AG04449 (cell line): ENCODE measurements at regions not wholly inside any gene's neighbourhood (a gene's known extent, or its start where the extent isn't known, plus 50 kb on each side); places are given as distances from the start of the nearest gene placed in this dataset.

Source experiments
- CTCF ChIA-PET: fragments of 350-600 bp; formaldehyde crosslinking; extraction: SDS; loops from one replicate; lab custom pipeline; 2021; ENCODE audit warnings: antibody characterized with exemption; lab: Yijun Ruan, JAX
- POLR2A ChIA-PET: fragments of 400-600, 350-600 bp; formaldehyde crosslinking; extraction: SDS; loops from one replicate; lab custom pipeline; 2020; ENCODE audit warnings: antibody characterized with exemption, inconsistent platforms; lab: Yijun Ruan, JAX
- DNase-seq: peaks from one replicate; pipeline ENCODE4 v3.0.0-alpha.2; 2010; ENCODE audit warnings: low read depth, low spot score
- H3K4me3 ChIP-seq: 2 replicates; pipeline ENCODE4 v1.5.1; 2011; ENCODE audit warnings: low read depth, mild to moderate bottlenecking, control low read depth, low read length
- TF ChIP-seq, protein P1 (sequence below): IDR thresholded peaks from one replicate; pipeline ENCODE4 v1.5.1; 2011; ENCODE audit warnings: mild to moderate bottlenecking, moderate library complexity, low read length, control low read depth, inconsistent platforms; ENCODE audit not compliant: insufficient read depth; ENCODE audit errors: missing control alignments

- CTCF ChIA-PET: no interaction called here
- H3K4me3 ChIP-seq: no peak overlapping the region
- no peak for DNase-seq
- TF ChIP-seq, protein P1, sequence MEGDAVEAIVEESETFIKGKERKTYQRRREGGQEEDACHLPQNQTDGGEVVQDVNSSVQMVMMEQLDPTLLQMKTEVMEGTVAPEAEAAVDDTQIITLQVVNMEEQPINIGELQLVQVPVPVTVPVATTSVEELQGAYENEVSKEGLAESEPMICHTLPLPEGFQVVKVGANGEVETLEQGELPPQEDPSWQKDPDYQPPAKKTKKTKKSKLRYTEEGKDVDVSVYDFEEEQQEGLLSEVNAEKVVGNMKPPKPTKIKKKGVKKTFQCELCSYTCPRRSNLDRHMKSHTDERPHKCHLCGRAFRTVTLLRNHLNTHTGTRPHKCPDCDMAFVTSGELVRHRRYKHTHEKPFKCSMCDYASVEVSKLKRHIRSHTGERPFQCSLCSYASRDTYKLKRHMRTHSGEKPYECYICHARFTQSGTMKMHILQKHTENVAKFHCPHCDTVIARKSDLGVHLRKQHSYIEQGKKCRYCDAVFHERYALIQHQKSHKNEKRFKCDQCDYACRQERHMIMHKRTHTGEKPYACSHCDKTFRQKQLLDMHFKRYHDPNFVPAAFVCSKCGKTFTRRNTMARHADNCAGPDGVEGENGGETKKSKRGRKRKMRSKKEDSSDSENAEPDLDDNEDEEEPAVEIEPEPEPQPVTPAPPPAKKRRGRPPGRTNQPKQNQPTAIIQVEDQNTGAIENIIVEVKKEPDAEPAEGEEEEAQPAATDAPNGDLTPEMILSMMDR: no peak
- POLR2A ChIA-PET: no interaction called here
Observed at GRCh38 chr6:128616342-128616741, 95.9 kb upstream of the PTPRK start.

GRCh38 chr6:128606611-128607010 is 86.2 kb upstream of the PTPRK start:
- TF ChIP-seq, protein P1: no peak
- POLR2A ChIA-PET: interaction anchor here (0.7 kb wide), 1 partner anchor 653 kb away, joined by 3 read pairs; no protein-coding TSS in a partner anchor
- CTCF ChIA-PET: no interaction called here
- H3K4me3 ChIP-seq: no peak overlapping the region
- no peak for DNase-seq

DNA sequence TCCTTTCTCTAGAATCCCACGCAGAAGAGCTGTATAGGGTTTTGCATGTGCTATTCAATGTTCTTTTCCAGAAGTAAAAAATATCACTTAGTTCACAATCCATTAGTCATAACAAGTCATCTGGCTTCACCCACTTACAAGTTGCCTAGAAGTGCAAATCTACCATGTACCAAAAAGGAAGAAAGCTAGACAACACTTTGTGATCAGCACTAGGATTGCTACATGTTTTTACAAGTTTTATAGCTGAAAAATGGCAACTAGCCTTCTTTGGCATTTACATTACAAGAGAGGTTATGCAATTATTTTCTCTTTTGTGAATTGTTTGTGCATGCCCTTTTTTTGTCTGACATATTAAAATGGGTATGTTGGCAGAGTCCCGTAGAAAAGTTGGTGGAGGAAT is 85.6 kb upstream of the PTPRK start:
- H3K4me3 ChIP-seq: no peak overlapping the region
- TF ChIP-seq, protein P1: no peak
- CTCF ChIA-PET: no interaction called here
- POLR2A ChIA-PET: interaction anchor here (0.7 kb wide), 1 partner anchor 652 kb away, joined by 3 read pairs; no protein-coding TSS in a partner anchor
- DNase-seq: peak; percentile 24

- no peak overlapping the region for H3K4me3 ChIP-seq
- TF ChIP-seq, protein P1: no peak
- ChIA-PET POLR2A (no interaction called here), CTCF (no interaction called here)
- DNase-seq: no peak
Observed at GRCh38 chr6:128601060-128601459, 80.7 kb upstream of the PTPRK start.

DNA sequence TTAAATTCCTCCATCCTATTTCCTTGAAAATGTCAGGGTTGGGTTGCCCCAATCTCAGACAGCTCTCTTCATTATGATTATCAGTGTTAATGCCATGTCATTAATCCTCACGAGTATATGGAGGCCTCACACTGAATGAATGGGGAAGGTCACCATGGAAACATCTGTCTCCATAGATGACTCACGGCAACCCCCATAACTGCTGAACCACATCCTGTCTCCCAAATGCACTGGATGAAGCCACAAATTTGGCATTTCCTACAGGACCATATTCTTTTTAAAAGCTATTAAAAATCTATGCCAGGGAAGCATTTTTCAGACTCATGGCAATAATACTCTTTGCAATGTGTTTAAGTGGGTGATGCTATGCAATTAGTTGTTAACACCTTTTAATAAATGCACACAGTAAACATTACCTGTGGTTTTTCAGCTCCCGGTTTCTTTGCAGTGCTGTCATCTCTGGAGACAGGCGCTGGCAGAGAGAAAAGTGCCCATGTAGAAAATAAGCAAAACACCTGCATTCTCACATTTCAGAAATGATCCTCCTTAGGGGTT is 80.1 kb upstream of the PTPRK start:
- POLR2A ChIA-PET: no interaction called here
- H3K4me3 ChIP-seq: no peak overlapping the region

DNA sequence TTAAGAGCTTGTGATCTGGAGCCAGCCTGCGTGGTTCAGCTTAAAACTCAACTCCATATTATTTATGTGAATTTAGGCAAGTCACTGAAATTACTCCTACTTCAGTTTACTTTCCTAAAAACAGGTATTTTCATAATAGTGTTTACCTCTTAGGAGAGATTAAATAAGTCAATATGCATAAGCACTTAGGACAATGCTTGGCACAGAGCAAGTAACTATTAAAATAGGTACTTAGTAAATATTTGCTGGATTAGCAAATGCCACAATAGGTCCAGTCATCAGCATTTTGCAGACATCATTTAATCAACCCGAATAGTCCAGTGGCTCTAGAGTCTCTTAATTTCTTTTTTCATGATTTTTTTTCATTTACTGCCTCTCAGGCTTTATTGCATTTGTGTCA is 78.6 kb upstream of the PTPRK start:
- CTCF ChIA-PET: interaction anchor here (1.6 kb wide), 1 partner anchor 12 kb away, joined by 3 read pairs; no protein-coding TSS in a partner anchor
- POLR2A ChIA-PET: no interaction called here
- TF ChIP-seq, protein P1: no peak
- no peak for DNase-seq
- no peak overlapping the region for H3K4me3 ChIP-seq

More for the DNA sequence above, 80.1 kb upstream of the PTPRK start:
- CTCF ChIA-PET: interaction anchor here (0.7 kb wide), 1 partner anchor 126 kb away, joined by 3 read pairs; no protein-coding TSS in a partner anchor
- TF ChIP-seq, protein P1: no peak
- DNase-seq: peak; percentile 82
